NCI-H146 treated with DMSO at 0.1 percent for 48 hours (cell line): ENCODE measurements at regions not wholly inside any gene's neighbourhood (a gene's known extent, or its start where the extent isn't known, plus 50 kb on each side); places are given as distances from the start of the nearest gene placed in this dataset.

ENCODE experiments used
- DNase-seq: peaks from one replicate; lab custom pipeline; 2025; ENCODE audit not compliant: unreplicated experiment; lab: John Stamatoyannopoulos, UW

DNA sequence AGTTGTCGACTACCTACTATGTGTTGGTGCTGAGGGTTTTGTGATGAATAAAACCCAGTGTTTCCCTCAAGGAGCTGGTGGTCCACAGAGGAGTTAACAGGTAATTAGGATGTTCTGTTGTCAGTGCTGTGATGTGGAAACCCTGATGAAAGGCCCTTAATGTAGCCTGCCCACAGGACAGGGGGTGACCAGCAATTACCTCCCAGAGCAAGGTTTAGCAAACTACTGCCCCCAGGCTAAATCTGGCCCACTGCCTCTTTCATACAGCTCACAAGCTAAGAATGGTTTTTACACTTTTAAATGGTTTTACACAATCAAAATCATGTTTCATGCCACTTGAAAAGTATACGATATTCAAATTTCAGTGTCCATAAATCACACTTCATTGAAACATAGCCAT, 536.2 kb downstream of the MIAT start:
- no peak for DNase-seq

DNA sequence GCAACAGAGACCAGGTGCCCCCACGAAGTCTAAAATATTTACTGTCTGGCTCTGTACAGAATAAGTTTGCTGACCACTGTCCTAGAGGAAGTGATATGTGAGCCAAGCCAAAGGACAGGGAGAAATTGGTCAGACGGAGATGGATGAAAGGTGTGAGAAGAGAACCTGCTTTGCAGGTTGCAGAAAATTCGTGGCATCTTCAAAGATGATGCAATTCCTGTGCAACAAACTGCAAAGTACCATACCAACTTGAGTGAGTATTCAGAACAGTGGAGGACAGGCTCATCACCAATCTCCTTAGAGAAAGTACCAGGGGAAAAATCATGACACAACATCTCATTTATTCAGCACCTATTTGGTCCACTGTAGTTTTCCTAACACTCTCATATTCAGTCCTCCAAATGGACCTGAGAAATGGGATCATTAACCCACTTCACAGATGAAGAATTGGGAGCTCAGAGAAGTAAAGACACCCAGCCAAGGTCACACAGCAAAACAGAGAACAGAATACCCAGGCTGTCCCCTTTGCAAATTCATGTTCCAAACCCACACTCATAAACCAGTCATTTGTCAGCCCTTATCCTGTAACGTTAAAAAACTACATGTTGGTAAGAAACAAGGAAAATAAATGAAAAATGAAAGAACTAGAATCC, 536.8 kb downstream of the MIAT start:
- DNase-seq = no peak

DNA sequence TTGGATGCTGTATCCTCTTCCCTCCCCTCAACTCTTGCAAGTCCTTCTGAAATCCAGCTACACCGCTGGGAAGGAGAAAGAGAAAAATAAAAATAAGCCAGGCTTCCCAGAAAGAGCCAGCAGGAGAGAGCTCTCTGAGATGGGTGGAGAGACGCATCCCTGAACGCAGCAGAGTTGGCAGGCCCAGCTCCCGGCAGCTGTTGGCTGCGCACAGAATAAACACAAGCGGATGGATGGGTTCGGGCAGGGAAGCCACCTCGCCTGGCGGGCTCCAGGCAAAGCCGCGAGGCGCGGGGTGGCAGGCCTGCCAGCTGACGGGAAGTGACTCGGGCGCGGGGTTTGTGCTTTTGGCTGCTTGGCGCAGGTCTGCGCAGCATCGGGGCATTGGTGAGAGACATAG, 537.7 kb downstream of the MIAT start:
- no peak for DNase-seq

DNA sequence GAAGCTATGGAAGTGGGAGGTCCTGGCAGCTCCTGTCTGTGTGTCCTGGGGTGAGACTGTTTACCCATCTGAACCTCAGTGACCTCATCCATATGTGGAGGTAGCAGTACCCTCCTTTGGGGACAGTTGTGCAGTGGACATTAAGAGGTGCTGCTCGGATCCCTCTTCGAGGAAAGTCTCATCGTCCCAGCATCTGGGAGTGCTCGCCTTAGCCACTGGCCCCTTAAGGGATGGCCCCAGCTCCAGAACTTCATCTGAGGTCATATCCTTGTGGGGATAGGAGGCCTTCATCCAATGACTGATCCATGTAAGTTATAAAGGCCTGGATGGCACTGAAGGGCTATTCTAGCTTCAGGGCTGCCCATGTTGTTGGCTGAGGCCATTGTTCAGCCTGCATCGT, 538.1 kb downstream of the MIAT start:
- no peak for DNase-seq

DNA sequence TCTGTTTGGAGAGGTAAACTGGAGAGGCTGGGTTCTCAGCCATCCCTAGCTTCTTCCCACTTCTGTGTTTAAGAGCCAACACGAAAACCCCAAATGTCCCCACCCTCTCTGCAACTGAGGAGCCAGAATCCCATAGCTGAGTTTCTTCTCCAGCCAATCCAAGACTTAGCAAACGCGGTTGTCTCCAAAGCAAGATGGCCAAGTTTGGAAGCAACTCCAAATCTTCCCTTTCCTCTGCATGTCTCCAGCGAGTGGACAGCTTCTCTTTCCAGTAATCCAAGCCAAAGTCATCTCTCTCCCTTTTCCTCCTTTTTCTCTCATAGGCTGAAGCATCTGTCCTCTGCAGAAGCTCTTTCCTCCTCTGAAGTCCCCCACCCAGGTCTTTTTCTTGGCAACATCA, 539.2 kb downstream of the MIAT start:
- no peak for DNase-seq

DNA sequence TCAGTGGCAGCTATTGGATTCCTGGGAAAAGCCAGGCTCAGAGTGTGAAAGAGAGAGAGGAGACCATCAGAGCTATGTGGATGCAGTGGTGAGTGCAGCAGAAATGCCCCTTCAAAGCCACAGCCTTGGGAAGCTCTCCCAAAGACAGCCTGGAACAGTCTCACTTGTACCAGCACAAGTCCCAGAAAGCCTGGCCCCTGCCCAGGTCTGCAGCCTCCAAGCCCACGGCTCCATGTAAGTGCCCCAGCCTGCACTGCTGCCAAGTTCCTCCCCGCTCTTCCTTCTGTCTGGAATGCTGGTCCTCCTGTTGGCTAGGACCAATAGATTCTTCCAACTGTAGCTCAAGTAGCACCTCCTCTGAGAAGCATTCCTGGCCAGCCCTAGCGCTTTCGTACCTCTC, 539.7 kb downstream of the MIAT start:
- DNase-seq = no peak

DNA sequence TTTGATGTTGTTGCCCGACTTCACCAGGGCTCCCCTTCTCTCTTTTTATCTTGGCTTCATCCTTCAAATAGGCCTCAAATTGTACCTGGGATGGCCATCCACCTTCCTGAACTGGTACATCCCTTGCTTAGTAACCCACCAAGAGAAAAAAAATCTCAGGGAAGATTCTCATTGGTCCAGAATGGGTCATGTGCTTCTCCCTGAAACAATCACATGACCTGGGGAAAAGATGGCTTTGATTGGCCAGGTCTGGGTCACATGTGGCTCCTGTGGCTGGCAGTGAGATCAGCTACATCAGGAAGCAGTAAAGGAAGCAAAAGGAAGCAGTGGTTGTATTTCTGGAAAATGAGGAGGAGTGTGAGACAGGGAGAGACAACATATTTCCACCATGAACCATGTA, 540.2 kb downstream of the MIAT start:
- no peak for DNase-seq

DNA sequence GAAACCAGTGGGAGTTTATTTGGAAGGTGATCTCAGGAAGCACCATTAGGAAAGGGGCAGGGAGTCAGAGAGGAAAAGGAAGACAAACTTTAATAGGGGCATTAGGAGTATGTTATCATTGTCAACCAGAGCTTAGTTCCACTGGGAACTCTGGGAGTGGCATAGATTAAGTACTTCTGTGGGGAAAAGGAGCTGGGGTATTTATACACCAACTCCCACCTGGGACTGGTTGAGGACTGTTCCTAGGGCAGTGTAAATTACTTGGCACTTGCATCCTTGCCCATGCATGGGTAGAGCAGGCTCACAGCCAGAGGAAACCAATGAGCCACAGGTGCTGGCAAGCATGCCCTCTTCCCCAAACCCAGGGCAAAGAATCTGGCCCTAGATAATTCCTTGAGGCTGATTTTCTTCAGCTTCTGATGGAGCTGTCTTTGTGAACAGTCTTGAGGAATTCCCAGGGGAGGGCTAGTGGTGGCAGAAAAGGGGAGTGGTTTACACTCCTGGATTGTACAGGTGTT, 541.2 kb downstream of the MIAT start:
- DNase-seq = no peak

DNA sequence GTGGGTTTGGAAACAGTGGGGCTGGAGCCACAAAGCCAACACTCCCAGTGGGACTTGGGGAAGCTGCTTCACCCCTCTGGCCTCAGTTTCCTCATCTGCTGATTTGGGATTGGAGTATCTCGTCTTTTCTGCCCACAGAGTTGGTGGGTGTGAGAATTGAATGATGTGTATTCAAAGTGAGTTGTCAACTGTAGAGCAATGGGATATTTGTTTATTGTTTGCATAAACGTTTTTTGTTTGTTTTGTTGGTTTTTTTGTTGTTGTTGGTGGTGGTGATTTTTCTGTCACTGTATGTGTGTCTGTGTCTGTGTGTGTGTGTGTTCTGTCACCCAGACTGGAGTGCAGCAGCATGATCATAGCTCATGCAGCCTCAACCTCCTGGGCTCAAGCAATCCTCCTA, 542.0 kb downstream of the MIAT start:
- no peak for DNase-seq

DNA sequence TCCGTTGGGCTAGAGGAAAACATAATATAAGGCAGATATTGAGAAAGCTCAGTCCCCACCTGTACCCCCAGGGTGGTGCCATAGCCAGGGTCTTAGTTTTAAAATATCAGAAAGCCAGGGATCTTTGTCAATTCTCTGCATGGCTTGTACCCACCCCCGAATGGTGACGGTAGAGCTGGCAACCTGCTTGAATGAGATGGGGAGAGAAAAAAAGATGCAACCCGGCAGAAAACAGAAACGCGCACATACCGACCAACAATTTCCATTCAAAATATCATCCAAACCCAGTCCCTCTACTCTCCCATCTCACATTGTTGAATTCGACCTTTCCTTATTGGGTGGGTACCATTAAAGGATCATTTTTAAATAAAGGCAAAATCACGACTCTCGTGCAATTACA, 543.9 kb downstream of the MIAT start:
- no peak for DNase-seq

DNA sequence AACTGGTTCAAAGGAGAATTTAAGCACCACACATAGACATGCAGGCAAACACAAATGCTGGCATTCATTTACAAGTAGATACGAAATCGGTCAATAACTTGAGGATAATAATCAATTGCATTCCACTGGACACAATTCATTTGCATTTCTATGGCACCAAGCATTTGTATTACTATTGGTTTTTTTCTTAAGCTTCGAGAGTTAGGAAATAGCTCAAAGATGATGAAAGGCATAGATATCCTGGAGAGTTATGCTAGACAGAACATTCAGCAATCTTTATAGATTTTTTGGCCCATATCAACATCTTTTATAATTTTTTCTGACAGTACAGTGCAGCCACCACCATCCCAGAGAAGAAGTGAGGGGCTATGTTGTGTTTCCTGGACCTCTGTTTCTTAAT, 544.4 kb downstream of the MIAT start:
- DNase-seq = no peak

DNA sequence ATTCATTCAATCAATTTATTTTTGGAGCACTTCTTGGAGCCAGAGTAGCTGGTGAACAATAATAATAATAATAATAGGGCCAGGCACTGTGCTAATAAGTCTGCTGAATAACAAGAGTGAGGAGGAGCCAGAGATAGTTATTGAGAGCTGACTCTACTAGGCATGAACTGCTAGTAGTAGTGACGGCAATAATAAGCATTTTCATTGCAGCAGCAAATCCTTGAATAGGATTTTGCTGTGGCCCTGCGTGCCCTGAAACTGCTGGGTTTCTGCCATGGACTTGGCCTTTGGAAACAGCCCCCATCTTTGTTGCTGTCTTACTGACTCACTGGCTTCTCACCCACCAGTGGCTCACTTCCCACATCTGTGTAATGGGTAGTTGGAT, 545.9 kb downstream of the MIAT start:
- no peak for DNase-seq

DNA sequence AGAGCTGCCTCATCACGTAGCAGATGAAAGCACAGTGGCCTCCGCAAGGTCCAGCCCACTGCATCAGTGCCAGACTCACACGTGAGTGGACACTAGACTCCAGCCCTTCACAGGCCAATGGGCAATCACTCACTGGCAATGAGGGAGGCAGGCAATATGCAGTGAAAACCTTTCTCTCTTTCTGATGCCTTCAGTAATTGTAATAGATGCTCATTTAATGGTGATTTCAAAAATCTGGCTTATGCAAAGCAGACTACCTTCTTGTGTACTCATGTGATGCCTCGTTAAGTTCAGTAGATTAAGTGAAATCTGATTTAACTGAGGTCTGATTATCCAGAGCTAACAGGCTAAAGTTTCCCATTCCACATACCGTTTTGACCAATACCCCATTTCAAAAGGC, 546.9 kb downstream of the MIAT start:
- no peak for DNase-seq

DNA sequence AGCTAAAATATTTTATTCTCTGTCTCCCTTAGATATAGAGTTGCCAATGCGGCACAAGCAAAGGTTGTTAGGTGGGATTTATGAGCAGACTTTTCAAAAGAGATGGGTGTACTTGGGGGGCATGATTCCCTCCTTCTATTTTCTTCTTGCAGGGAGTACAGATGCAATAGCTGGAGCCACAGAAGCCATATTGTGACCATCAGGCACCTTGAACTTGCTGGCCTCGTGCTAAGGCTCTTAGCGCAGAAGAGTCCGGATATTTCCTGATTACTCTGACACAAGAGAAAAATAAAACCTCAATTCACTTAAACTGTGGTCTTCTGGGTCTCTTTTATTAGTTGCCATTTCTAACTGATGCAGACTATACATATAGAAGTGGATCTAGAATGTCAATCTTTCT, 547.4 kb downstream of the MIAT start:
- no peak for DNase-seq

DNA sequence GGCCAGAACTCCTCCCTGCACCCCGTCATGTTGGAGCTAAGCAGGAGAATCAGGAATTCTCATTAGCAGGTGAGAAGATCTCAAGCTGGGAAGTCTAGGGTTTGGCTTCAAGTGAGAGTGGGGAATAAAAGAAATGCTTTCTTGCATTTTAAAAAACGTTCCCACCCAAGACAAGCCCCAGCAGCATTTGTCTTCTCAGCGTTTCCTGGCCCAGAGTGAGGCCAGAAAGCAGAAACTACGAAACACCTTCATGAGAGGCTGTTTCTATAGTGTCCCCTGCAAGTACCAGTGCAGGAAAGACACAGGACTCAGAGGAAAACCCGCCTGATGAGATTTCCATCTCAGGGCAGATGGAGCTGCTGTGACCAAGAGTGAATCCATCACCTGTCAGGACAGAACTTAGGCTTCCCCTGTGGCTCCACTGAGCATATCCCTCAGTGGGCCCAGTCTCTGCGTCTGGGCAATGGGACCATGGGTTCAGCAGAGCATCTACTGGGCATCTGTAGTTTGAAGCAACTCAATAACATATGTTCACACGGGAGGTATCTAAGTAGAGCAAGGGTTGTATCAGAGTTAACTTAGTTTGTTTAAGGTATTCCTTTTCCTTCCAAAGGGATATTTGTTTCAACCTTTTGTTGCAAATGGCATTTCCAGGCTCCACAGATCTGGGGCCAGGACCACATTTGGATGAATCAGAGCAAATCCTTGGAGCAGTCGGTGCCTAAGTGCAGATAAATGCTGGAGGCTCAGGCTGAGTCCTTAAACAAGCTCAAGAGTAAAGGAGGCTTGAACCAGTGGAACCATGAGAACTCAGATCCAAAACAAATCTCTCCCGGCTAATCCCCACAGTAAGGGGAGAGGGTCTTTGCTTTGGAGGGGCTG, 548.3 kb downstream of the MIAT start:
- no peak for DNase-seq

DNA sequence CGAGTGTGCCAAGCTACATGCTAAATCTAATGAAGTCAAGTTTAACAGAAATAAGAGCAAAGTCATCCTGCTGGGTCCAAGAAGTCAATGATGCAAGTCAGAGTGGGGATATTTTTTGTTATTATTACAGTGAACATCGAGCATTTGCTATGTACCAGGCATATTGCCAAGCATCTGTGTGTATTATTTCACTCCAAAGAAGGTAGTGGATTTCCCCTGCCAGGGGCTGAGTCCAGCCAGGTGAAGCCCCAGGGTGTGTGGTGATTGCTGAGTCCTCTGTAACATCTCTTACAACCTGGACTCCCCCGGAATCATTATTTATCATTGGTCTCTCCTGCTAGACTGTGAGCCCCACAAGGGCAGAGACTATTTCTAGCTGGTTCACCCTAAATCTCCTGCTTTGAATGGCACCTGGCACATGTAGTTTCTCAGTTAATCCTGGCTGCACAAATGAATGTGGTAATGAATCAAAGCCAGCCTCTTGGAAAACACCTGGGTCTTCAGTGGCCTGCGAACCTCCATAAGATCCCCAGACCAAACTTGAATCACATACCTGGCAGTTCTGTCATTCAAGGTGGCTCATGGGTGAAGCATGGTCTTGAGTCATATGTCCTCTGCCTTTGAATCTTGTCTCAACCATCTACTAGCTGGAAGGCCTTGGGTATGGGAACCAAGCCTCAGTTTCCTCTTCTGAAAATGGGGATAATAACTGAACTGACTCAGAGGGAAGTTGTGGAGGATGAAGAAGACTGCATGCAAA, 549.2 kb downstream of the MIAT start:
- DNase-seq = no peak

DNA sequence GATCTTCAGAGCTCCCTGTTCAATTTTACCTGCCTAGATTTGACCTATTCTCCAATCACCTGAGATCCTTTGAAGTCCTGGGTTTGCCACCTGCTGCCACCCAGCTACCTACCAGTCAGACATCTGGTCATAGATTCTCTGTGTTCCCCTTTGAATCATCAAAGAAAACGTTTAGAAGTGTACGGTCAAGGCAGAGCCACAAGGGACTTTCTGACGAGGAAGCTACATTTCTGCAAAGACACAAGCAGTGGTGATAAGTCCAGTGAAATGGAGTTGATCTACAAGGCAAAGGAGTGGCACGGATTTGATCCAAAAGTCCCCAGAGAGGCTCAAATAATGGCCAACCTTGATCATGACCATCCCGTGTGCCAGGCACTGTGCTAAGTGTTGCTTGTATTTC, 549.9 kb downstream of the MIAT start:
- no peak for DNase-seq

DNA sequence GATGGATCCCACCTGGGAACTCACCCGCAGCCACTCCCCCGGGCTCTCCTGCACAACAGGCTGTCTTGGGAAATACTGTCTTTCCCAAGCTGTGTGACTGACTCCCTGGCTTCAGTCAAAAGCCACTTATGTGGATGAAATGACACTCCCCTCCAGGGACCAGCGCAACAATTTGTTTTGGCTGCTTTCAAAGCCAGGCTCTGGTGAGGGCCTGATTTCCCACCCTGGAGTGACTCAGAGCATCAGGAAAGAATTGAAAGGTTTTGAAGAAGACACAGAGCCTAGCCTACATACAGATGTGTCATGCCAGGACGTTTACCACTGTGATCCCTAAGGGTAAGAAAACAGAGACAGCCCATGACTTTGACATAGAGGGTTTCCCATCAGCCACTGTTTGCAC, 550.5 kb downstream of the MIAT start:
- DNase-seq = no peak

DNA sequence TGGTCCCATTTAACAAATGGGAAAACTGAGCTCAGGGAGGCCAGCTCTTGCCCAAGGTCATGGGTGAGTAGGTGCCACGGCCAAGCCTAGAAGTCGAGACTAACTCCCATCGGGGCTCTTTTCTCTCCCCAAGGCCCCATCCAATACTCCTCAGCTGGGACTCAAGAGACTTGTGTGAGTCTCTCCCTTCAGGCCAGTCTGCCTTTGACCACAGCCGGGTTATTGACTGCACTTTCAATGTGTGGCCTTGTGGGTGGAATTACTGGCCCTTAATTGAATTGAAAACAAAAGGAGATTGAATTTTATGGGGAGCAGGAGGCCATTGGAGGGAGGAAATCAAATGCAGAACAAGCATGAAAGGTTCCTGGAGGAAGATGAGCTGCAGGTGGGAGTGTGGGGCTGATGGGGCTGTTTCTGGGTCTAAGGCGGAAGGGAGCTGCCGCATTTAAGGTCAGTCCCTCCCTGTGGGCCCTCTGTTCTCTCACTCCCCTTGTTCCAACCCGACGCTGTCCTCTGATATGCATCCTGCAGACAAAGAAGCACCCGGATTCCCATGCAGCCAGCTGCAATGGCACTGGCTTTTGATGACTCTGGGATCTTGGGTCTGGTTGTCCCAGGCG, 552.8 kb downstream of the MIAT start:
- no peak for DNase-seq

DNA sequence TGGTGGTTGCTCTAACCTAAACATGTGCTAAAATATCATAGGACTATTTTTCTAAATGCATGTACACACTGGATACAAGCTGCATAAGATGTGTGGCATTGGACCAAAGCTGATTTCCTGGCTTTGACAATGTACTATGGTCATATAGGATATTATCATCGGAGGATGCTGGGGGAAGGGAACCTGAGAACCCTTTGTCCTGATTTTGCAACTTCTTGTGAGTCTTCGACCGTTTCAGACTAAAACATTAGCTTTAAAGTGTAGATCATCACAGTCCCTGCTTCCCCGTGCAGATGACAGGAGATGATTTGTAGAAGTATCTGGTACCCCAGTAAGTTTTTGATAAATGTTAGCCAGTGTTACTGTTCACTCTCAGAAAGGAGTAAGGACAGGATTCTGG, 554.7 kb downstream of the MIAT start:
- DNase-seq = no peak

DNA sequence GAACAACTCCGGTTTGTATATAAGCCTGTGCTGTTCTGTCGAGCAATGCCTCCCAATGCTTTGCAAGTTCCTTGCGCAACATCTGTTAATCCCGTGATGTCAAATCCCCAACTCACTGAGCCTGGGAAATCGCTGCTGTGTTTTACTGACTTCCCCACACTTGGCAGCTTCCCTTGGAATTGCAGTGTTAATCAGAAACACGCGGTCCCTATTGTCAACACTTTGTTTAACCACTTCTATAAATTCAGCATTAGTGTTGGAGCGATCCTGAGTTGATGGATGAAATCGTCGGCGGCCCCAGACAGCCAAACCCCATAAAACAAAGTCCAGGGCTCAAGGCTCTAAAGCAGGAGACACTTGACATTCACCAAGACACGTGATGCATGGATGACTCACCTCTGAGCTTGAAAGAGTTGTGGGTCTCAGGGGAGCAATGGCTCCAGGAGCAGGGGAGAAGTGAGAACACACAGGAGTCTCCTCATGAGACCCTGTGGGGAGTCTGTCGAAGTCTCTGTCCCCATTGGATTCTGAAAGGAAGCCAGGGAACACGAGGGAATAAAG, 555.3 kb downstream of the MIAT start:
- no peak for DNase-seq
